ENCODE measurements at regions not wholly inside any gene's neighbourhood (a gene's known extent, or its start where the extent isn't known, plus 50 kb on each side); places are given as distances from the start of the nearest gene placed in this dataset.

DNA sequence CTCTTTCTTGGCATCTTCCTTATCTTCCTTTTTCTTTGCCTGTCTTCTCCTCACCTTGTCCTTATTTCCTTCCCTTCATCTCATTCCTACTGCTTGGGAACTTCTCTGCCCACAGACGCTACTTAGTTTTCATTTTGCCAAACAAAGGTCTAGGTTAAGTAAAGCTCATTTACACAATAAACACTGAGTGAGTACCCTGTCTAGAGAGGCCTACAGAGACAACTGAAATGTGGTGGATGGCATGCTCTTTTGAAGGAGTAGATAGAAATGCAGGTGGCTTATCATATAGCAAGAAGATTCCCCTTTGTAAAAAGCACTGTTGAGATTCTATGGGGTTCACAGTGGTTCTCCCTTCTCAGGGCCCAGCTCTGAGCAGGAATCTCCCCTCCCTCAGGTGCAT is 319.0 kb downstream of the CNTN3 start:
- intact Hi-C loops (cut with micrococcal nuclease): no loop called here
- H3K9me3 Mint-ChIP-seq: peaks cover 23% of the 10 kb centered on the region
- no peak overlapping the region for H3K4me3 Mint-ChIP-seq
- no peaks in the 10 kb centered on the region for H3K4me1 Mint-ChIP-seq (ENCODE audit: low read depth)
- H3K27me3 Mint-ChIP-seq: no peaks in the 10 kb centered on the region
- H3K27ac Mint-ChIP-seq: no peak overlapping the region
- no peaks in the 10 kb centered on the region for H3K36me3 Mint-ChIP-seq (ENCODE audit: low read depth)

DNA sequence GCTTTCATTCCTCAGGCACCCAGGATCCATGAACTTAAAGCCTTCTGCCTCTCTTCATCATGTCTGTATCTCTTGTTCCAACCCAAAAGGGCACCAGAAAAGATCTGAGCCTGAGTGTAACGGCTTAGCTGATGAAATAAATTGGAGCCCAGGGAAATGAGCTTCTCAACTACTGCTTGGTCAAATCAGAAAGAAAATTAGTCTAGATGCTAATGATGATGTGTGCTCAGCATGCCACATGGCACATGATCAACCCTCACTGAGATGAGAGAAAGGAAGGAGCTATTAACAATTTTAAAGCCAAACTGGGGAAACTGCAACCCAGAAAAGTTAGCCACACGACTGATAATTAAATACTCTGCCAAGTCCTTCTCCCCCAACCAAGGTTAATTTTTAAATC is 325.7 kb downstream of the CNTN3 start:
- H3K27ac Mint-ChIP-seq: no peak overlapping the region
- H3K27me3 Mint-ChIP-seq: no peaks in the 10 kb centered on the region
- H3K36me3 Mint-ChIP-seq (ENCODE audit: low read depth): no peaks in the 10 kb centered on the region
- intact Hi-C loops (cut with micrococcal nuclease): no loop called here
- H3K4me1 Mint-ChIP-seq (ENCODE audit: low read depth): no peaks in the 10 kb centered on the region
- no peak overlapping the region for H3K4me3 Mint-ChIP-seq
- H3K9me3 Mint-ChIP-seq: no peaks in the 10 kb centered on the region

DNA sequence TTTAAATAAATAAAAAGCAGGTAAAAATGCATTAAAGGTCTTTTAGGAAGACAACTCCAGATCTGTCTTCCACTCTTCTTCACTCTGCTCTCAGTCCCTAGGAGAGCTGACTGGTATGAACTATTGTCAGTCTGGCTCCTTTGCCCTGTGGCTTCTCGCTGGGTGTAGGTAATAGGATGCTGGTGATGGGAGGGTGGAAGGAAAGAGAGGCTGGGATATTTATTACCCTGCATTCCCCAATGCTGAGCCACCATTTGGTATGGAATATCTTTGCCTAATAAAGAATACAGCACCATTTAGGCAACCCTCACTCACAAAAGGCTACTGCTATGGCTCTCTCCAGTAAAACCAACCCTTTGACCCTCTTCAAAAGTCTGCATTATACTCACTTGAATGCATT is 326.9 kb downstream of the CNTN3 start:
- Mint-ChIP-seq H3K4me1 (ENCODE audit: low read depth) (no peaks in the 10 kb centered on the region), H3K4me3 (no peak overlapping the region), H3K27me3 (no peaks in the 10 kb centered on the region), H3K27ac (no peak overlapping the region), H3K9me3 (no peaks in the 10 kb centered on the region), H3K36me3 (ENCODE audit: low read depth) (no peaks in the 10 kb centered on the region)
- intact Hi-C loops (cut with micrococcal nuclease): no loop called here

DNA sequence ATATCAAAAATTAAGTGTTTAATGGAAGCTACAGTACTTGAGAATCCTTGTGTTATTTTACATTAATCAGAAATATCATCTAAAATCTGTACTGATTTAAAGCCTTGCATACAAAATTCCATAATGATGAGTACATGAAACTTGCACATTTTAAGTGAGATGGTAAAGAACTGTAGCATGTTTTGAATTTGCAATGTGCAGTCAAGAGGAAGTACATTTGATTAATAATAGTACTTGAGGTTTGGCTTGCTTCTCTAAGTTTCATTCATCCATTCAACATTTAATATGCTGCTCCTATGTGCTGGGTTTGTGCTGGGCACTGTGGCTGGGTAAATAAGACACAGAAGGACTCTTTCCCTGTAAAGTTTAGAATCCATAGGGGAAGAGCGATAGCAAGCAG is 332.3 kb downstream of the CNTN3 start:
- intact Hi-C loops (cut with micrococcal nuclease): no loop called here
- peaks cover 7% of the 10 kb centered on the region for H3K9me3 Mint-ChIP-seq
- H3K36me3 Mint-ChIP-seq (ENCODE audit: low read depth): no peaks in the 10 kb centered on the region
- H3K27ac Mint-ChIP-seq: no peak overlapping the region
- no peaks in the 10 kb centered on the region for H3K4me1 Mint-ChIP-seq (ENCODE audit: low read depth)
- H3K27me3 Mint-ChIP-seq: no peaks in the 10 kb centered on the region
- no peak overlapping the region for H3K4me3 Mint-ChIP-seq

DNA sequence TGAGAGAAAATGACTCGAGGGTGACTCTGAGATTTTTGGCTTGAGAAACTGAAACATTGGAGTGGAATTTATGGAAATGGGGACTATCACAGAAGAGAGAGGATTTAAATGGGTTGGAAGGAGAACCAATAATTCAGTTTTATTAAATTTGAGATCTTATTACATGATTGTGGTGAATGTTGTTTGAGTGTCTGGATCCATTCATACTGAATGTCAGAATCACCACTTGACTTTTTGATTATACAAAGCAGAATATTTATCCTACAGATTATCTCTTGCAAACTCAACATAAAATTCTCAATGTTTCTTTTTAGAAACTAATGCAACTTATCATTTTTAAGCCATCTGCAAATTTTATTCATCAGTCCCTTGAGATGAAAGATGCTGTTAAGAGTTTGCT is 332.8 kb downstream of the CNTN3 start:
- no peaks in the 10 kb centered on the region for H3K4me1 Mint-ChIP-seq (ENCODE audit: low read depth)
- H3K4me3 Mint-ChIP-seq: no peak overlapping the region
- H3K9me3 Mint-ChIP-seq: peaks cover 10% of the 10 kb centered on the region
- no peak overlapping the region for H3K27ac Mint-ChIP-seq
- H3K36me3 Mint-ChIP-seq (ENCODE audit: low read depth): no peaks in the 10 kb centered on the region
- intact Hi-C loops (cut with micrococcal nuclease): no loop called here
- no peaks in the 10 kb centered on the region for H3K27me3 Mint-ChIP-seq

DNA sequence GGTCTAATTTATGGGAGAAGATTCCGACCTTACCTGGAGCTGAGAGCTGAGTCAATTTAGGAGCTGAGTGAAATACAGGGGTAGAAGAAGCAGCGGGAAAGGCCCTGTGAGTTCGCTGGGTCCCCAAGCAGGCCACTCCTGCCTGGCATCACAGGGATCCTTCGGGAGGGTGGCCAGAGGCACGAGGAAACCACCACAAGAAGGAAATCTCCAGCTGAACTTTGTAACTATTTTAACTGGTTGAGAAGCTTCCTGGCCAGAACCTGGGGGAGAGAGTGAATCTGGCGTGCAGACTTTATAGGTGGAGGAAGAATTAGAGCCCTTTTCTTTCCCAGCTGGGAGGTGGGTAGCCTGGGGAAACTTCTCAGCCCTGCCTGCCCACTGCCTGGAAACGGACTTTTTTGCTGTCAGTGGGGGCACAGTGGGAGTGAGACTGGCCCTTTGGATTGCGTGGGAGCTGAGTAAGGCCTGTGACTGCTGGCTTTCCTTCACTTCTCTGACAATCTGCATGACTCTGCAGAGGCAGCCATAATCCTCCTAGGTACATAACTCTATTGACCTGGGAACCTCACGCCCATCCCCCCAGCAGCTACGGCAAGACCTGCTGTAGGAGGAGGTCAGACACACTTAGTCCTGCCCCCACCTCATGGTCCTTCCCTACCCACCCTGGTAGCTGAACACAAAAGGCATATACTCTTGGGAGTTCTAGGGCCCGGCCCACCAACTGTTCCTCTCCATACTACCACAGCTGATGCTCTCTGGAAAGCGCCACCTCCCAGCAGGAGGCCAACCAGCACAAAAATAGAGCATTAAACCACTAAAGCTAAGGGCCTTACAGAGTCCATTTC is 340.7 kb downstream of the CNTN3 start:
- H3K27ac Mint-ChIP-seq: no peak overlapping the region
- no peaks in the 10 kb centered on the region for H3K4me1 Mint-ChIP-seq (ENCODE audit: low read depth)
- H3K36me3 Mint-ChIP-seq (ENCODE audit: low read depth): no peaks in the 10 kb centered on the region
- intact Hi-C loops (cut with micrococcal nuclease): no loop called here
- peaks cover 9% of the 10 kb centered on the region for H3K9me3 Mint-ChIP-seq
- no peak overlapping the region for H3K4me3 Mint-ChIP-seq
- no peaks in the 10 kb centered on the region for H3K27me3 Mint-ChIP-seq

DNA sequence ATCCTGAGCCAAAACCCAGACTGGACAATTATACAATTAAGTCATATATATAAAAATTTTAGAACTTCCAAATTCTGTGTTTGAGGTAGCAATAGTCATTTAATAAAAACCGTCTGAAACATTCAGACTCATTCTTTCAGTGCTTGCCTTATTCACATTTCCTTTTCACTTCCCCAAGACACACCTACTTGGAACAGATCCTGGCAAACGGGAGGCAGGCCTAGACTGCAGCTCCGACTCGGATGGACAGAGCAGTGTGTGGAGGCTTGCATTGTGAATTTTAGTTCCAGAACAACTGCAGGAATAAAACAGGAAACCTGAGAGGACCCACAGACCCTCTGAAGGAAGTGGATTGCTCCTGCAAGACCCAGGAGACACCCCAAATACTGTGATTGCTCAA is 341.4 kb downstream of the CNTN3 start:
- Mint-ChIP-seq H3K4me1 (ENCODE audit: low read depth) (no peaks in the 10 kb centered on the region), H3K27ac (no peak overlapping the region), H3K4me3 (no peak overlapping the region), H3K9me3 (peaks cover 9% of the 10 kb centered on the region), H3K27me3 (no peaks in the 10 kb centered on the region), H3K36me3 (ENCODE audit: low read depth) (no peaks in the 10 kb centered on the region)
- intact Hi-C loops (cut with micrococcal nuclease): no loop called here

DNA sequence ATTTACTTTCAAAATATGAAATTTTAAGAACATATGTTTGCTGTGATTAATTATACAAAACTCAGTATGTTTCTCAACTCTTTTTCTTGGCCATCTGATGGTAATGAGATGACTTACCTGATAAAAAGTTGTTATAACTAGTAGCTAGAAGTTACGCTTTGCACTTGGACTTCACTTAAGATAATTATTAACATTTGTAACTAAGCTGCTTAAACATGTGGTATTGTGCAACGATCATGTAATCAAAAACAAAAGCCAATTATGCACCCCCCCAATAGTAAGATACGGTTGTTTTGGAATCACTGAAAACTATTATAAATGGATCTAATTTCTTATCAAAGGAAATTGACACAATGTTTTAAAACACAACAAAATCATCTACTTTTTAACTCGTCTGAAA is 342.9 kb downstream of the CNTN3 start:
- Mint-ChIP-seq H3K27ac (no peak overlapping the region), H3K9me3 (peaks cover 5% of the 10 kb centered on the region), H3K36me3 (ENCODE audit: low read depth) (no peaks in the 10 kb centered on the region)

DNA sequence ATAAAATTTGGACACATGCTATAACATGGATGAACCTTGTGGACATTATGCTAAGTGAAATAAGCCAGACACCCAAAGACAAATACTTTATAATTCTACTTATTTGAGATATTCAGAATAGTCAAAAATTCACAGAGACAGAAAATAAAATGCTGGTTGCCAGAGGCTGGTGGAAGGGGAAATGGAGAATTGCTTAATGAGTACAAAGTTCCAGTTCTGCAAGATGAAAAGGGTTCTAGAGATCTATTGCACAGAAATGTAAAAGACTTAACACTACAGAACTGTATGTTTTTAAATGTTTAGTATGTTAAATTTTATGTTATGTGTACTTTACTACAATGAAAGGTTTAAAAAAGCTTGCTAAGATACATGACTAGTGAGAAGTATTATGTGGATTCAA is 344.8 kb downstream of the CNTN3 start:
- Mint-ChIP-seq H3K27me3 (no peaks in the 10 kb centered on the region), H3K36me3 (ENCODE audit: low read depth) (no peaks in the 10 kb centered on the region), H3K9me3 (no peaks in the 10 kb centered on the region), H3K27ac (no peak overlapping the region), H3K4me3 (no peak overlapping the region), H3K4me1 (ENCODE audit: low read depth) (no peaks in the 10 kb centered on the region)
- intact Hi-C loops (cut with micrococcal nuclease): no loop called here

More for the DNA sequence above, 342.9 kb downstream of the CNTN3 start:
- H3K27me3 Mint-ChIP-seq: no peaks in the 10 kb centered on the region
- H3K4me1 Mint-ChIP-seq (ENCODE audit: low read depth): no peaks in the 10 kb centered on the region
- intact Hi-C loops (cut with micrococcal nuclease): no loop called here
- H3K4me3 Mint-ChIP-seq: no peak overlapping the region

DNA sequence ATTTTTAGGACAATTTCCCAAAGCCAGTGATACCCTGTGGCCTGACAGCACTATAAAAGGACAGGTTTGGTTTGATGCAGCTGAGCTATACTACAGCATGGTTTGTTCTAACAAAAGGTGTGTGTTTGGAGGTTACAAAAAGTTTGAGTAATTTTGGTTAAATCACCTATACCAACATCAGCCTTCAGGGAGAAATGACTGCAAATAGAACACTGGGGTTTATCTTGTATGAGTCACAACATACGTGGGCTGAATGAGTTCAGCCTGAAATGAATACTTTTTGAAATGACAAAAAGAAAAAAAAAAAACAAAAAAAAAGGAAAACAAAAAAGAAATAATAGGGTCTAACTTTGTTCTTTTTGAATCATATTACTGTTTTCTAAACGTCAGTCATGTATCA is 345.7 kb downstream of the CNTN3 start:
- no peaks in the 10 kb centered on the region for H3K27me3 Mint-ChIP-seq
- intact Hi-C loops (cut with micrococcal nuclease): no loop called here
- no peak overlapping the region for H3K4me3 Mint-ChIP-seq

DNA sequence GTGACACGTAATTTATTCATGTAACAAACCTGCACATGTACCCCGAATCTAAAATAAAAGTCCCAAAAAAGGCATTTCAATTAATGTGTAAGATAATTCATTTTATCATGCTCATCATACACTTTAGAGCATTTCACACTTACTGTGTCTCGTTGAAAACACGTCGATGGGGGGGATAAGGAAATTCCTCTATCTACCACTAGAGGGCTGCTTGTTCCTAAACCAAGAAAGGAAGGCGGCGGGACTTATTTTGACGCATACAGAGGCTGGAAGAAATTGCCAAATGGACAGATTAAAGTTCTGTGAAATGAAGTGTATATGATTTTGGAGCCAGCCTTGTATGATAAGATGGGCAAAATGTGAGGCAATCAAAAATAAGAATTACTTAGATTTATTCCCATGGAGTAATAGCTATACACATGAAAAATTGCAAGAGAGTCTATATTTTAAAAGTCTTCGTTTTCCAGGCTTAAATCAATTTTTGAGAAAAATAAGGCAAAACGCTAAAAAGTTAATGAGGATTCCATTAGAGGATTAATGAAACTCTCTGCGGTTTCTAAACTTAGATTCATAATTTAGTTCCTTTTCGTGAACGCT is 346.8 kb downstream of the CNTN3 start:
- no peaks in the 10 kb centered on the region for H3K4me1 Mint-ChIP-seq (ENCODE audit: low read depth)
- no peak overlapping the region for H3K4me3 Mint-ChIP-seq
- no peaks in the 10 kb centered on the region for H3K9me3 Mint-ChIP-seq
- intact Hi-C loops (cut with micrococcal nuclease): no loop called here
- no peaks in the 10 kb centered on the region for H3K27me3 Mint-ChIP-seq
- no peak overlapping the region for H3K27ac Mint-ChIP-seq
- H3K36me3 Mint-ChIP-seq (ENCODE audit: low read depth): no peaks in the 10 kb centered on the region

More for the DNA sequence above, 345.7 kb downstream of the CNTN3 start:
- H3K4me1 Mint-ChIP-seq (ENCODE audit: low read depth): no peaks in the 10 kb centered on the region
- H3K9me3 Mint-ChIP-seq: no peaks in the 10 kb centered on the region
- H3K27ac Mint-ChIP-seq: no peak overlapping the region
- H3K36me3 Mint-ChIP-seq (ENCODE audit: low read depth): no peaks in the 10 kb centered on the region

DNA sequence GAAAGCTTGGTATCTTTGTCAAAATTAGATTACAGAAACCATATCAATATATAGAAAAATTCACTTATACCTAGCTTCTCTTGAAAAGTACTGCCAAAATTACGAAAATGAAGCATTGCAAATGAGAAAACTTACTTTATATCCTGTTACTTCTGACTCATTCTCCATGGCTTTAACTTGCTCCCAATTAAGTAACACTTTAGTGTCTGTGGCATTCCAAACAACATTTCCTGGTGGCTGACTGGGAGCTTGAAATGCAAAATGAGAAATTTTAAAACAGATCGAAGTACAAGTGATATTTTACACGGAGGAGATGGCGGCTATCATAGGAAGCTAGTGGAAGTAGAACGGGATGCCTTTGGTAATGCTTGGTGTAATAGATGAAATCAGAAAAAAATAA is 347.3 kb downstream of the CNTN3 start:
- H3K9me3 Mint-ChIP-seq: no peaks in the 10 kb centered on the region
- H3K27me3 Mint-ChIP-seq: no peaks in the 10 kb centered on the region
- H3K36me3 Mint-ChIP-seq (ENCODE audit: low read depth): no peaks in the 10 kb centered on the region
- H3K27ac Mint-ChIP-seq: no peak overlapping the region
- no peak overlapping the region for H3K4me3 Mint-ChIP-seq
- H3K4me1 Mint-ChIP-seq (ENCODE audit: low read depth): no peaks in the 10 kb centered on the region
- intact Hi-C loops (cut with micrococcal nuclease): no loop called here

DNA sequence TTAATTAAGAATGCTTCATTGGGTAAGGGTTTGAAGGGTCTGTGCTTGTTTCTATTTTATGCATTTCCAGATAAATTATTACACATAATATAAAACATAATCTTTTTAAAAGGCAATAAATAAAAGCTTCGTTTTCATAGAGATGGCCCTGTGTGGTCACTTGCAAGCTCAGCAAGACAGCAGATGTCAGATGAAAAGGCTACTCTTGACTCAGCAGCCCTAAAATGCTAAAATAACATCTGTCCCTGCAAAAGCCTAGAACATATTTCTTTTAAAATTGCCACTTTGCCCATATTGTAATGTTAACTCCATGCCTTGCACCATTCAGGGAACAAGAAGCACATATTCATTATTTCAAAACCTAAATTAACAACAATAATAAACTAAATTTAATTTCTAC is 349.4 kb downstream of the CNTN3 start:
- Mint-ChIP-seq H3K4me3 (no peak overlapping the region), H3K27me3 (no peaks in the 10 kb centered on the region), H3K4me1 (ENCODE audit: low read depth) (no peaks in the 10 kb centered on the region), H3K27ac (no peak overlapping the region), H3K9me3 (no peaks in the 10 kb centered on the region), H3K36me3 (ENCODE audit: low read depth) (no peaks in the 10 kb centered on the region)
- intact Hi-C loops (cut with micrococcal nuclease): no loop called here

DNA sequence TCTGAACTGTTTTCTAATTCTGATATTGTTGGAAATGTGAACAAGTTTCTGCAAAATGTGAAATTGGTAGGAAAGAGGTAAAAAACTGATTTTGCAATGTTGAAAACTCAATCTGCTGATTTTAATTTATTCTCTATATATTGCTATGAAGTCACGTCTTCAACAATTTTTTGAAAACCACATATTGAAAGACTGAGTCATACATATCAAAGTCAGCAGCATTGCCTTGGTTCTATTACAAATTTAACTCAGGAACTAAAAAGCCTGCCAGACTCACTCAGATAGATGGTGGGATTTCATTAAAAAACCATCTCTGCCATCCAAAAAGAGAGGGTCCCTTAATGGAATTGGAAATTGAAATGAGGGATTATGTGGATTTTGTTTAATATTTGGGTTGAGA is 351.4 kb downstream of the CNTN3 start:
- H3K36me3 Mint-ChIP-seq (ENCODE audit: low read depth): no peaks in the 10 kb centered on the region
- no peak overlapping the region for H3K4me3 Mint-ChIP-seq
- intact Hi-C loops (cut with micrococcal nuclease): no loop called here
- H3K27ac Mint-ChIP-seq: no peak overlapping the region
- no peaks in the 10 kb centered on the region for H3K27me3 Mint-ChIP-seq
- no peaks in the 10 kb centered on the region for H3K4me1 Mint-ChIP-seq (ENCODE audit: low read depth)
- no peaks in the 10 kb centered on the region for H3K9me3 Mint-ChIP-seq

DNA sequence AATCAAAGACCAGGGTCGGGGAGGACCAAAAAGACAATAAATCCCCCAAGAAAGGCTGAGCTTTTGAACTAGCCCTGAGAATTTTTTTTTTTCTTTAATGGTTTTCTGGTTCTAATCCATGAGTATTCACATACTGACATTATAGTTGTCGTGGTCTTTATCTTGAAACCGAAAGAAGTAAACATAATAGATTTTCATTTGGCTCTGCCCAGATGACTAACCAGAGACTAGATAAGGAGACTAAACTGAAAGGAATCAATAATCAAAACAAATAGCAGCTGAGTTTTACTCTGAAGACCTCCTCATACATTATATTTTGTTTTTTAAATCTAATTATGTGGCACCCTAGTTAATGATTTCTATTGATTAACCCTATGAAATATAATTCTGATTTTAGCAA is 381.4 kb downstream of the CNTN3 start:
- no peak overlapping the region for H3K4me3 Mint-ChIP-seq
- intact Hi-C loops (cut with micrococcal nuclease): no loop called here
- no peak overlapping the region for H3K27ac Mint-ChIP-seq
- H3K9me3 Mint-ChIP-seq: peaks cover 17% of the 10 kb centered on the region
- H3K4me1 Mint-ChIP-seq (ENCODE audit: low read depth): no peaks in the 10 kb centered on the region
- H3K27me3 Mint-ChIP-seq: no peaks in the 10 kb centered on the region
- no peaks in the 10 kb centered on the region for H3K36me3 Mint-ChIP-seq (ENCODE audit: low read depth)

Data from dendritic cell treated with granulocyte-macrophage colony-stimulating factor and Interleukin-4, amounts not matched to agents 40 ng/mL and 50 ng/mL, for 4 days (primary cell).